NT2/D1 (cell line): ENCODE measurements at regions not wholly inside any gene's neighbourhood (a gene's known extent, or its start where the extent isn't known, plus 50 kb on each side); places are given as distances from the start of the nearest gene placed in this dataset.

ENCODE experiments used
- DNase-seq: peaks from one replicate; pipeline ENCODE4 v3.0.0-alpha.2; 2011; ENCODE audit warnings: low read depth, low spot score
- H3K27me3 ChIP-seq: 2 replicates; pipeline ENCODE4 v1.6.0; 2011; ENCODE audit warnings: mild to moderate bottlenecking; ENCODE audit not compliant: insufficient read length, insufficient read depth
- H3K36me3 ChIP-seq: 2 replicates; pipeline ENCODE4 v1.6.1; 2011; ENCODE audit warnings: mild to moderate bottlenecking, low read length, mixed read lengths; ENCODE audit not compliant: insufficient read depth, insufficient read length
- H3K4me1 ChIP-seq: 2 replicates; pipeline ENCODE4 v1.5.1; 2011; ENCODE audit not compliant: insufficient read depth, insufficient read length
- H3K4me3 ChIP-seq: 2 replicates; pipeline ENCODE4 v1.5.1; 2011; ENCODE audit warnings: low read depth; ENCODE audit not compliant: insufficient read length
- H3K9ac ChIP-seq: 2 replicates; pipeline ENCODE4 v1.6.0; 2011; ENCODE audit warnings: low read depth; ENCODE audit not compliant: insufficient read length
- H3K9me3 ChIP-seq: 2 replicates; pipeline ENCODE4 v1.5.1; 2011; ENCODE audit warnings: mild to moderate bottlenecking, low read length; ENCODE audit not compliant: insufficient read depth
- SUZ12 ChIP-seq: IDR thresholded peaks from 2 replicates; pipeline ENCODE4 v1.6.1; 2011; ENCODE audit not compliant: insufficient read length, insufficient read depth; ENCODE audit errors: extremely low read depth
- YY1 ChIP-seq: IDR thresholded peaks from 2 replicates; pipeline ENCODE4 v1.6.1; 2011; ENCODE audit not compliant: insufficient read length, insufficient read depth
- ZNF274 ChIP-seq: IDR thresholded peaks from 2 replicates; pipeline ENCODE4 v1.6.1; 2011; ENCODE audit warnings: mild to moderate bottlenecking, low read depth, low read length

DNA sequence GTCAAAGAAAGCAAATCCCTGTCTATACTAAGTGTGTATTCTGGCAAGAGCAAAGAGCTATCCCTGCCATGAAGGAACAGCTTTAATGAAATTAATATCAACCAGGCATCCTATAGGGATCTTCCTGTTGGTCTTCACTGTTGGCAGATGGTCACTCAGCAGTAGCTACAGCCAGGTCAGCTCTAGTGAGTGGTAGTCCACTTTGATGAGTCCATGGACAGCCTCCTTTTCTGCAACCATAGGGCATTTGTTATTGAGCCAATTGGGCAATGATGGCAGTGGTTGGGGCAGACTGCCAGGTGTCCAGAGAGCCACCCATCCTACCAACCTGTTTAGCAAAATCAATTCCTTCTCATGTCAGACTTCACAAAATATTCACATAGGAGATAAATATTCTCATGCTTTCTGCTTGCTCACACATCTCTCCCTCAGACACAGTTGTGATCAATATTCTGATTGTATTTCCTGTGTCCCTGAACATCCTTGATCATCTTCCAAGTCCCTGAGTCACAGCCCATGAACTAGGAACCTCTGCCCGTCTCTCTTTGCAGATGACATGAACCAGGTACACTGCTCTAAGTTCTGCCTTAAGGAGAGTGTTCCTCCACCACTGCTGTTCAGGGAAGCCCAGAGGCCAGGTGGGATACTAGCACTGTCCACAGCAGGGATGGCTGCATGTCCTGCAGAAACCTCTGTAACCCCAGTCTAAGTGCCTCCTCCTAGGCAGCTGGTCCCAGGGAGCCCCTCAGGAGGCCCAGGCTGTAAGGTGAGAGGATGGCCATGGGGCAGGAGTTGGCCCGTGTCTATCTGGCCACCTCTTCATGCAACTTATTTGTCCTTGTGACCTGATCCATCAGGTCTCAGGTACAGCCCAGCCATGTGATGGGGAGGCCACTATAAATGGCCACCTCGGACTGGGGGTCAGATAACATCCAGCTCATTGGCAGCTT lies 74.2 kb upstream of the IGLL5 start:
- no peak for TF ChIP-seq ZNF274
- no peak for TF ChIP-seq SUZ12
- no peak for TF ChIP-seq YY1
- Histone ChIP-seq H3K9me3 (no peaks in the 10 kb centered on the region), H3K4me1 (no peaks in the 10 kb centered on the region), H3K9ac (no peak overlapping the region), H3K36me3 (no peaks in the 10 kb centered on the region), H3K4me3 (no peak overlapping the region), H3K27me3 (peaks cover 99% of the 10 kb centered on the region)
- DNase-seq = no peak

DNA sequence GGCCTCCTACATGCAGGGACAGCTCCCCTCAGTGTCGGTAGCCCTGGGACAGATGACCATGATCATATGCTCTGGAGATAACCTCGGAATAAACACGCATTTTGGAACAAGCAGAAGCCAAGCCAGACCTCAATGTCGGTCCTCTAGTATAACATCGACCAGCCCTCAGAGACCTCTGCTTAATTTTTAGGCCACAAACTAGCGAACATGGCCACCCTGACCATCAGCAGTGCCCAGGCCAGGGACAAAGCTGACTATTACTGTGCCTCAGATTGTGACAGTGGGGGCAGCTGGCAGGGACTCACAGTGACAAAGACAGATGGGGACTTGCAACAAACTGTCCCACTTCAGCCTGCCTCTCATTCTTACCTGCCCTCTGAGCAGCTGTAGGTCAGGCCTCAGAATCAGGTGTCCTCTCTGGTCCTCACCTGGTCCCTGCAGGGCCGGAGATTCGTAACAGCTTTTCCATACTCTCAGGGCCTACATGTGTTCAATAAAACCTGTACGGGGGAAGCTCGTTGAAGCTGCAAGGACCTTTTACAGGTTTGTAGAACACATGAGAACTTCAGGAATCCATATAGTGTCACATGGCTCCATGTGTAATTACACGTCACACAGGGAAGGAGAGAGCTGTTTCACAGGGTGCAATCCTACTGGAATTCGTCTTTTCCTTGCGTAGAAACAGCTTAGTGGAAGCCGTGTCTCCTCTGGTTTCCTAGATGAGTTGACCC lies 72.8 kb upstream of the IGLL5 start:
- Histone ChIP-seq H3K27me3 (peaks cover 99% of the 10 kb centered on the region), H3K36me3 (no peaks in the 10 kb centered on the region), H3K9ac (no peak overlapping the region), H3K9me3 (no peaks in the 10 kb centered on the region), H3K4me1 (no peaks in the 10 kb centered on the region), H3K4me3 (no peak overlapping the region)
- DNase-seq = no peak
- TF ChIP-seq ZNF274 = no peak
- TF ChIP-seq SUZ12 = no peak
- TF ChIP-seq YY1 = no peak

DNA sequence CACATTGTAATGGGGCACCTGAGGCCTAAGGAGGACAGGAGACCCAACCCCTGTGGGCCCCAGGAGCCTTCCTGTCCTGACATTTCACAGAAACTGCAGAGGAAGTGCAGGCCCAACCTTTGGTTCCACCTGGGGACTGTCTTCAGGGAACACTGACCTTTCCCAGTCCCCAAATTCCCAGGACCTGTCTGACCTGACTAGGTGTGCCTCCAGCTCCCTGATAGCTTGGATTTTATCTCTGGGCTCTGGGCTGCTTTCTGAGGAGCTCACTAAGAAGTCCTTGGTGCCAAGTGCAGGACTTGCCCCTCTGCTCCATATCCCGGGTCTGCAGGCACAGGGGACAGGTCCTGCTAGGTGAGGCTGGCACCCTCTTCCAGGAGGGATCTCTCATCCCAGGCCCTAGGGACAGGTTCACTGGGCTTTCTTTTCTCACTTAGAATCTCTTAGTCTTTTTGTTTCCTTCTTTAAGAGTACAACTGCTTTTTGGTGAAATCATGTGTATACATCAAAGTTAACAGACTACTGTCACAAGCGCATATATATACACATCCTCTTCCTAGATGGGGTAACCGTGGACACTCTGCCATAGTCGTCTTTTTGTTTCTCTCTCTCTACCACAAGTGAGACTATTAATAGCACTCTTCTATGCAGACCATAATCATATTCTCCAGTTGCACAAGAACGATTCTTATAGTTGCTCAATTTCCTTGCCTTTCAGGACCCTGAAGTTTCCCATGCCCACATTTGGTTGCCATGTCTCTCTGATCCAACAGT lies 72.0 kb upstream of the IGLL5 start:
- Histone ChIP-seq H3K9me3 (no peaks in the 10 kb centered on the region), H3K4me3 (no peak overlapping the region), H3K4me1 (no peaks in the 10 kb centered on the region), H3K36me3 (no peaks in the 10 kb centered on the region), H3K9ac (no peak overlapping the region), H3K27me3 (peaks cover 99% of the 10 kb centered on the region)
- DNase-seq = no peak
- TF ChIP-seq SUZ12 = no peak
- no peak for TF ChIP-seq YY1
- no peak for TF ChIP-seq ZNF274

DNA sequence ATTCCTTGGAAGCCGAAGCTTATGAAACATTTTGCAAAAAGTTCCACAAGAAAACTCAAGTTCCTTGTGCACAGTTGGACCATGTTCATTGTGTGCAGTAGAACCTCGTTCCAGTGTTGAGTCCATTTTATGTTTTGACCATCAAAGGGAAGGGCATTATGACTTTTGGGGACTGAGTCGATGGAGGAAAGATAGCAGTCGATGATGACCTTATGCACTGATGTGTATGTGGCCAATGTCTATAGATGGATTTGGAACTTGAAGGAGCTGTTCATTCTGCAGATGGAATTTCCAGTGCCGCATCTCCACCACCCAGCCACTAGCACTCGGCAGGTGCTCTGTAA lies 71.5 kb upstream of the IGLL5 start:
- DNase-seq = no peak
- no peak for TF ChIP-seq ZNF274
- TF ChIP-seq SUZ12 = no peak
- no peak for TF ChIP-seq YY1
- peaks cover 100% of the 10 kb centered on the region for H3K27me3 ChIP-seq
- no peak overlapping the region for H3K4me3 ChIP-seq
- no peaks in the 10 kb centered on the region for H3K4me1 ChIP-seq
- no peaks in the 10 kb centered on the region for H3K9me3 ChIP-seq
- H3K36me3 ChIP-seq = no peaks in the 10 kb centered on the region
- no peak overlapping the region for H3K9ac ChIP-seq

DNA sequence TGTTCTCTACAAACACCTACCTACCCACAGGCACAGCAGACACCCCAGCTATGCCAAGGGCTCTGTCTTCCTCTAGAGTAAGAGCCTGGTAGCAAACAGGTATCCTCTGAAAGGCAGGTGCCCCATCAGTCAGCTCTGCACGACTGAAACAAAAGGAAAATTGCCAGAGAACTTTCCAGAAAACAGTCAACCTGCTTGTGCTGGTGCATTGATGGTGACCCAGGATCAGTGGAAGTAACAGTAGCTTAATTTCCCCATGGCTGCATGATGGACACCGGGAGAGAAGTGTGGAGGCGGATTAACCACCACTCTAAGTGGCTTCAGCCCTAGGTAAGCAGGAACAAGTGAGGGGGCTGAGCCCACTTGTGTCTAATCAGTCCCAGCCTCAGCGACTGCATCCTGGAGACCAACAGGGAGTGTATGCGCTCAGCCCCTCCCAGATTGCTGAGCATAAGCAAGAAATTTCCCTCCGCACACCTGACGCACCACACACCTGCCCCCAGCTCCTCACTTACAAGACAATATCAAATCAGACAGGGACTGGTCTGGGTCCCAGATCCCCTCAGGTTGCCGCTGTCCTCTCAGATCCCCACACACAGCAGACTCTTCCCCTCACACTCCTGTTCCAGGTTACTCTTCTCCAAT lies 70.7 kb upstream of the IGLL5 start:
- Histone ChIP-seq H3K36me3 (no peaks in the 10 kb centered on the region), H3K9me3 (no peaks in the 10 kb centered on the region), H3K27me3 (peaks cover 100% of the 10 kb centered on the region), H3K9ac (no peak overlapping the region), H3K4me1 (no peaks in the 10 kb centered on the region), H3K4me3 (no peak overlapping the region)
- no peak for TF ChIP-seq YY1
- TF ChIP-seq ZNF274 = no peak
- TF ChIP-seq SUZ12 = no peak
- no peak for DNase-seq

DNA sequence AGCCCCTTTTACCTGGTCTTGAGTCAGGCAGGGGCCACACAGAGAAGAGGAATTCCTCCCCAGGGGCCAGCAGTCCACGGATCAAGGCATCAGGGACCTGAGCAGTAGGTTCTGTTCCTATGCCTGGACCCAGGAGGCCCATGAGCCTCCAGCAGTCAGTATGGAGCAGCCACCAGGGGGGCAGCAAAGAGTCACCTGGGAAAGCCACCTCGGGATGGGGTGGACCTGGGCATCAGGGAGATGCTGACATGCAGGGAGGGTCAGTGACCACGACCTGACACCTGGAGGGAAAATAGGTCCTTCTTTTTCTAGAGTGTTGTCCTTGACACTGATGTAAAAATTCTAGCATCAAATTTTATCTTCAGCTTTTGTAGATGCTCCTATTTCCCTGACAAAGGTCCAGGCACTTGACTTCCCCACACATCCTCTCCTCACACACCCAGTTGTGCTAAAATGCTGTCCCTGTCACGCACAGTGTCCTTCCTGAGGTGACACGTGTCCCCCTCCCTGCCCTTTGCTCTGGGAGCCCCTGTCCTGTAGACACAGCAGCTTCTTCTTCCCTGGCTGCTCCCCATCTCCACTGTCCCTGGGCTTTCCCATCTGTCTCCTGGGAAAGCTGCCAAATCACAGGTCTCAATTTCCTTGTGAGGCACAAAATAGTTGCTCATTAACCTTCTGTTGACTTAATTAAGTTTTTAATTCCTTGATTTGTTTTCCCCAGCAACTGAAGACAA lies 70.0 kb upstream of the IGLL5 start:
- no peak for DNase-seq
- H3K27me3 ChIP-seq = peaks cover 100% of the 10 kb centered on the region
- H3K9me3 ChIP-seq = no peaks in the 10 kb centered on the region
- H3K4me1 ChIP-seq = no peaks in the 10 kb centered on the region
- no peaks in the 10 kb centered on the region for H3K36me3 ChIP-seq
- H3K9ac ChIP-seq = no peak overlapping the region
- TF ChIP-seq SUZ12 = no peak
- TF ChIP-seq YY1 = no peak
- no peak overlapping the region for H3K4me3 ChIP-seq
